GM21723 (cell line): ENCODE measurements at regions not wholly inside any gene's neighbourhood (a gene's known extent, or its start where the extent isn't known, plus 50 kb on each side); places are given as distances from the start of the nearest gene placed in this dataset.
"Not testable (repeated sequence)": the region's sequence is repeated elsewhere in the genome, so short reads cannot be mapped to it uniquely, and the experiment has no call there.

Source experiments
- ATAC-seq: cut with Tn5 transposase; IDR thresholded peaks from one replicate; pipeline ENCODE4 v1.9.1; 2021; ENCODE audit warnings: mild to moderate bottlenecking, moderate library complexity; ENCODE audit not compliant: unreplicated experiment

DNA sequence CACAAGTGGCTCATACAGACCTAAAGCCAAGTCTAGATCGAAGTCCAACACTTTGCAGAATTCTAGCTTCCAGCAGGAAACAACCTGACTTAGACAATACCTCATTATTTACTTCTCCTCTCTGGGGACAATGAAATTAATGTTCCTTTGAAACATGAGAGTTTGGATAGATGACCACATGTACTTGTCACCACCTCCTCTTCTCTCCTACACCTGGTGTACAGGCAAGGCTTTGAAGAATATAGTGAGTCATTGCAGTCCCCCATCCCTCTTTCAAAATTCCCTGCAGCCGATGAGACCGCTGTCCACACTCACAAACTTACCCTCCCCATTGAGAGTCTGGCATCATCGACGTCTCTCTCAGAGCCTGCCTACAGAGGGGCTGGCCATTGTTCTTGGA lies 189.0 kb upstream of the HES1 start:
- ATAC-seq = no peak

DNA sequence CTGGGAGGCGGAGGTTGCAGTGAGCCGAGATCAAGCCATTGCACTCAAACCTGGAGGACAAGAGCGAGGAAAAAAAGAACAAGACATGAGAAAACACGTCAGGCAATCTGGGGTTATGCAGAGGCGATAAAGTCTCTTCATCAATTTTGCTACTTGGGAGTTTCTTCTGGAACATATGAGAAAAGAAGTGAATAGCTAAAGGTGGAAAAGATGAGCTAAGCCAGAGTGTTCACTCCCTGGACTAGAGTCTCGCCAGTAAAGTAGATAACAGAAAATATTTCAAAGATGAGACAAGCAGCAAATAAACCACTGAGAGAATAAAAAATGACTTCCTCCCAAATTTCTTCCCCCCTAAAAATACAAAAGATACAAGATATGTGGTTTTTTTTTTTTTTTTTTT lies 188.4 kb upstream of the HES1 start:
- no peak for ATAC-seq

- ATAC-seq = no peak
Observed at GRCh38 chr3:193948459-193948858, 187.5 kb upstream of the HES1 start.

DNA sequence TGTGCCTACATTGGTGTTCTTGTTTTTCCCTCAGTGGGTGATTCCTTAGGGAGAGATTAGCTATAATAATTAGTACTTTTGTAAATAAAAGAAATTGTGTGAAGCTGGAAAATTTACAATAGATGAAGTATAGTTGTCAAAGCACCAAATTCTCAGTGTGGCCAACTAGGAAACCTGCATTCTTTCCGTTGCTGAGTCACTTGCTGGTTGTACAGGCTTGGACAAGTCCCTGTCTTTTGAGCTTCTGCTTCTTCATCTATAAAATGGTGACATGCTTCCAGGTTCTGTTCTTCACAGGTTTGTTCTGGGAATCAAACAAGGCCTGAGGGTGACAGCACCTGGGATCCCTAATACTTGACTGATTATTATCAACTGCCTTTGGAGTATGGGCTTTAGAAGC lies 184.1 kb upstream of the HES1 start:
- ATAC-seq = no peak

- no peak for ATAC-seq
Observed at GRCh38 chr3:193954752-193955151, 181.2 kb upstream of the HES1 start.

- no peak for ATAC-seq
Observed at GRCh38 chr3:193955719-193956118, 180.2 kb upstream of the HES1 start.

DNA sequence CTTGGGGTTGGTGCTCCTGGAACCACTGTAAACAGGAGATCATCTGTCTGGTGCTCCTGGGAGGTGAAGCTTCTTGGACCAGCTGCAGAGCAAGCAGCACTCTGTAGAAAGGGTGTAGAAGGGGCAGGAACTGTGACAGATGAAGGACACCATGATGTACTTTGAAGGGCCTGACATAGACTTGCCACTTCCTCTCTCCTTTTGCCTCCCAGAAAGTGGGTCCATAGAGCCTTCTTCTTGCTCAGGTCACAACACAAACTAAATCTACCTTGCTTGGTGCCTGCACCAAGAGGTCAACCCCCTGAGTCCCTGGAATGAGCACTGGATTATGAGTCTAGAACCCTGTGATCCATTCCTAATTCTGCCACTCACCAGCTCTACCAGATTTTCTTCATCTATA lies 176.1 kb upstream of the HES1 start:
- ATAC-seq = no peak

- ATAC-seq = no peak
Observed at GRCh38 chr3:193960487-193961274, 175.3 kb upstream of the HES1 start.

- ATAC-seq = no peak
Observed at GRCh38 chr3:193962986-193963685, 172.8 kb upstream of the HES1 start.

DNA sequence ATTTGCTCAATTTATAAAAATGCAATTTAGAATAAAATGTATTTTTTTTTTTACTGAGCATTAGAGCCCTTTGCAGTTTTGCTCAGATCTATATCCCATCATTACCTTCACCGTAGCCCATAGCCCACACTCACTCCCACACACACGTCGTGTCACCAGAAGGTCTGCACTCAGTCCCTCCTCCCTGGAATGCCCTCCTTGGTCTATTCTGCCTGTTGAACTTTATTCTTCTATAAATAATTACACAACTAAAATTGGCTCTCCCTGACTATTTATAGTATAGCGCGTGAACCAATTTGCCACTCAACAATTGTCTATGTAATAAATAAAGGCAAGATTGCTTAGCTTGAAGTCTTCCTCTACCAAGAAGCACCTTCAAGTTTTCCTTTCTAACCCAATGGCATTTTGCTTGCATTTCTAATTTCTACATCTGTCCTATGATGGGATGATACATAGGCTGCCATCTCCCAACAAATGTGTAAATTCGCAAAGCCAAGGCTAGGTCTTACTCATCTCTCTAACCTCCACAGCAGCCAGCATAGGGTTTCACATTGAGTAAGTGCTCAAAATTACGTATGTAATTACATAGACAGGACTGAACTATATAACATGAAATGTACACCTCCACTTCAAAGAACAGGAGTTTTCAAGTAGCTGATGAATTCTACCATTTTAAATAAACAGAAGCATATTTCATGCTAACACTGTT lies 172.0 kb upstream of the HES1 start:
- peak; percentile 92 for ATAC-seq

GRCh38 chr3:193964517-193964880 lies 171.4 kb upstream of the HES1 start:
- ATAC-seq = no peak

- no peak for ATAC-seq
Observed at GRCh38 chr3:193968380-193968974, 167.5 kb upstream of the HES1 start.

GRCh38 chr3:193970131-193970772 lies 165.7 kb upstream of the HES1 start:
- not testable (repeated sequence) for ATAC-seq

DNA sequence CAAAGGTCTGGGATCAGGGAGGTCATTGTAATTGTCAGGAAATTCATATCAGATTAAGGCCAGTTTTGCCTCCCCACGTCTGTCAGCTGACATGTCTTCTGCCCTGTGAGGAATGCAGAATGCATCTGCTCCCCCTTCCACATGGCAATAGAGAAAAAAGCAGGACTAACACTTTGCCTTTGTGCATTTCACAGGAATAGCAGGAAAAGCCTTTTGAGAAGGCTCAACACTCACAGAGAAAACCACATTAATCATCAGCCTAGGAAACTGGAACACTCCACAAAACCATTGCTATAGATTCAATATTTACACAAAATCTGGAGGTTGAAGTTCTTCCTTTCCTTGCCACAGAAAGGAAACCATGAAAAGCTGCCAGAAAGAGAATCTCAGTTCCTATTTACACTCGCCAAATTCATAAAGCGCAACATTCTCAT lies 165.2 kb upstream of the HES1 start:
- peak; percentile 43 for ATAC-seq

DNA sequence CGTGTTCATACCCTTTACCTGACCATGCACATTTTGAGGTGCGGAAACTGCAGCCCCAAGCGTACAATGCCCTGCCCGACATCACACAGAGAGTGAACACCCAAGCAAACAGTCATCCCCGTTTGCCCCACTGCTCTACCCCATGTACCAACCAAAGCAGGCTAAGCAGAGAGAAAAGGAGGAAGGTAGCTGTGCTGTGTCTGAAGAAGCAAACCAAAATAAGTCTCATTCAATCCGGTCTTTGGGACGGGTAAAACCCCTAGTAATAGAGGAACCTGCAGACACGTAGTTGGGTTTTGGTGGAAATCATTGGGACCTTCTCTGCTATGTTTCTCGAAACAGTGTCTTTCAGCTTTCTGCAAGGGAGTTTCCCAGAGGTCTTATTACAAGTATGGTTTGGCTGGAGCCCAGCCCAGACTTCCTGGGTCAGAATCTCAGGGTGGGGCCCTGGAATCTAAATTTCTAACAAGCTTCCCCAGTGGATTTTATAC lies 164.6 kb upstream of the HES1 start:
- ATAC-seq = peak; percentile 76

DNA sequence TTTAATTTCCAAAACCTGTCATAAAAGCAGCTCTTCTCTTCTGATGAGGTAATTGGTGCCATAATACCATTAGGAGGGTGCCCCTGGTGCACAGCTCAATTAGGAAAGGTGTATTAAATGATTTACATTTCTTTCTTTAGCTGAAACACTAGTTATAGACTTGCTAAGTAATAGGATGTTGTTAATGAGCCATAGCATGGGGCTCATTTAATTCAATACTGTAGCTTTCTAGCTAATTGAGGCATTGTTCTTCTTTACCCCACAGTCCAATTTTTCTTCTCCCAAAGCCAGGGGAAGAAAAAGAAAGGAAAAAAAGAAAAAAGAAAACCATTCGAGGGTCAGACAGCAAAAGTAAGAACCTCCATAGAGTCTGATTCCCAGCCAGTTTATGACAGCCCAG lies 164.0 kb upstream of the HES1 start:
- ATAC-seq = no peak

GRCh38 chr3:193972832-193973231 lies 163.1 kb upstream of the HES1 start:
- no peak for ATAC-seq

GRCh38 chr3:193974191-193974652 lies 161.7 kb upstream of the HES1 start:
- no peak for ATAC-seq

DNA sequence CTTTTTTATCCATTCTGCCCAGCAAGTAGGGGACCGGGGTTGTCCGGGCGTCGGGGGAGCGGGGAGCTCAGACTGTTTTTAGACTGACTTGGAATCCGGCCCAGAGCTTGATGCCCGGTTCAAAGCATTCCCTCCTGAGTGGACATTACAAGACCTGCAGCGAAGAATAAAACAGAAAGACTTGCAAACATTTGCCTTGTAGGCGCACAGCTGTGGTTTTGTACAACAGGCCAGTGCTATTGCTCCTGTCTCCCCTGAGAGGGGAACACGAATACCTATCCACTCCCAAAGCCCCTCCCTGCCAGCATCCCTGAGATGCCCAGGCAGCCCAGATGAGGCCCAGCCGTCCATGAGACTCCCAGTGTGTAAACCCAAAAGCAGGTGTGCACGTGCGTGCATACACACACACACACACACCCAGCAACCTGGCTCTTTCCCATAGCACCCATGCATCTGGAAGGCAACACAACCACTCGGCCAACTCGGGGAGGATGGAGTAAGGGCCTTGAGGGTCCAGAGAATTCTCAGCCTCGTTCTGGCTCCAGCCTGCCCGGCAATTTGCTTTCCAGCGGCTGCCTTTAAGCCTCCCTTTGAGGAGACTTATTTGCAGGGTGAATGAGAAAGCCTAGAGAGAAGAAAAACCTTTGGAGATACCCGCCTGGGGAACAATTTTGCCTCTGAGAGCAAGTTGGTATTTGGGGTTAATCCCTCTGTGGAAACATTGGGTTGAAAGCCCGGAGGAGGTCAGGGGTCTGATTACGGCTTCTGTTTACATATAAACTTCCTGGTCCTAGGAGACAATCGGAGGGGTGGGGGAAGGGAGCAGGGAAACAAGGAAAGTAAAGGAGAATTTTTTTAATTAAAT lies 161.0 kb upstream of the HES1 start:
- ATAC-seq = no peak

- no peak for ATAC-seq
Observed at GRCh38 chr3:193977622-193978021, 158.3 kb upstream of the HES1 start.
